Endothelial cell of umbilical vein (primary cell): ENCODE measurements at regions not wholly inside any gene's neighbourhood (a gene's known extent, or its start where the extent isn't known, plus 50 kb on each side); places are given as distances from the start of the nearest gene placed in this dataset.

Experiments
- CTCF ChIP-seq, 2 donors: IDR thresholded peaks; 1 replicate in 1 of 2; 2 replicates in 1 of 2; pipeline ENCODE4 v1.5.1; 2011; ENCODE audit warnings: low read length in 2 of 2, mild to moderate bottlenecking in 2 of 2, moderate library complexity in 2 of 2, control low read depth in 1 of 2, inconsistent platforms in 1 of 2, low read depth in 1 of 2; ENCODE audit not compliant: insufficient read depth in 1 of 2; ENCODE audit errors: extremely low read depth in 1 of 2
- EZH2 ChIP-seq: IDR thresholded peaks from 2 replicates; pipeline ENCODE4 v1.6.1; 2012; ENCODE audit warnings: borderline replicate concordance, low read depth, mild to moderate bottlenecking, moderate library complexity, low read length, inconsistent platforms; ENCODE audit not compliant: severe bottlenecking
- POLR2A ChIP-seq: IDR thresholded peaks from 2 replicates; pipeline ENCODE4 v1.6.1; 2012; ENCODE audit warnings: low read depth, mild to moderate bottlenecking, control low read depth, low read length

DNA sequence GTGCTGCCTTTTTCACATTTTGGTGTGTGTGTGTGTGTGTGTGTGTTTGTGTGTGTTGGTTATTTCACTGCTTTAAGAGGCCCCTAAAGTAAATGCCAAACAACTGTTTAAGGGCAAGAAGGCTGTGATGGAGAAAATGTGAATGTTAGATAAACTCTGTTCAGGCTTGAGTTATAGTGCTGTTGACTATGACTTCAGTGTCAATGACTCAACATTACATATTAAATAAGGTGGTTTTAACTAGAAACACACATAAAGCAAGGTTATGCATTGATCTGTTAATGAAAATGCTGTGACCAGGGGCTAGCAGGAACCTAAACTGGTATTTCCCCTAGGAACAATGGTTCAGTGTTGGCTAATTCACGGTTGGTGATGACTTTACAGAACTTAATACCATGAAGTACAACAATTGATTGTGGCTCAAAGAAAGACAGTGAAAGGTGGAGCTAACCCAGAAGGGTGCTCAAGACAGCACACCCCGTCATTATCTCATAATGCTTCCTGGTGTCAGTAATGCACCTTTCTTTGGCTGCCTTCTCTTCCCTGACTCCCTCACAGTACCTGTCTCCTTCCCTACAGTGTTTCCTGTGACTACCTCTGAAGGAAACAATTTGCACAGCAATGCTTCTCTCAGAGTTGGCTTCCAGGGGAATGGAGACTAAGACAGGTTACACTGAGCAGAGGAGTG lies 116.1 kb downstream of the RIN2 start:
- TF ChIP-seq CTCF (IDR thresholded peaks at IDR 0.05; ENCODE audit: extremely low read depth in 1 of 2, insufficient read depth in 1 of 2, low read depth in 1 of 2, low read length in 2 of 2) = no peak
- no peak for TF ChIP-seq POLR2A
- TF ChIP-seq EZH2 = no peak
